GM19467 (cell line): ENCODE measurements at regions not wholly inside any gene's neighbourhood (a gene's known extent, or its start where the extent isn't known, plus 50 kb on each side); places are given as distances from the start of the nearest gene placed in this dataset.

Experiments
- ATAC-seq: cut with Tn5 transposase; IDR thresholded peaks from one replicate; pipeline ENCODE4 v1.9.1; 2021; ENCODE audit warnings: mild to moderate bottlenecking, moderate library complexity; ENCODE audit not compliant: unreplicated experiment

GRCh38 chr4:101596781-101597552 lies 193.6 kb upstream of the BANK1 start:
- no peak for ATAC-seq

DNA sequence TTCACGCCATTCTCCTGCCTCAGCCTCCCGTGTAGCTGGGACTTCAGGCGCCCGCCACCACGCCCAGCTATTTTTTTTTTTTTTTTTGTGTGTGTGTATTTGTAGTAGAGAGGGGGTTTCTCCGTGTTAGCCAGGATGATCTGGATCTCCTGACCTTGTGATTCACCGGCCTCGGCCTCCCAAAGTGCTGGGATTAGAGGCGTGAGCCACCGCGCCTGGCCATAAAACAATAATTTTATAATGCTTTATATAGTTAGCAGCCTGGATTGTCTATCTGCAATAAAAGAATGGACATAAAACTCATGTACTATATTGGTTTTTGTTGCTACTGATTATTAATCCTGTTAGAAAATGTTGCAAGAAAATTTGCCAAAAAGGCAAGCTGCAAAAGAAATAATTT lies 195.9 kb upstream of the BANK1 start:
- no peak for ATAC-seq

DNA sequence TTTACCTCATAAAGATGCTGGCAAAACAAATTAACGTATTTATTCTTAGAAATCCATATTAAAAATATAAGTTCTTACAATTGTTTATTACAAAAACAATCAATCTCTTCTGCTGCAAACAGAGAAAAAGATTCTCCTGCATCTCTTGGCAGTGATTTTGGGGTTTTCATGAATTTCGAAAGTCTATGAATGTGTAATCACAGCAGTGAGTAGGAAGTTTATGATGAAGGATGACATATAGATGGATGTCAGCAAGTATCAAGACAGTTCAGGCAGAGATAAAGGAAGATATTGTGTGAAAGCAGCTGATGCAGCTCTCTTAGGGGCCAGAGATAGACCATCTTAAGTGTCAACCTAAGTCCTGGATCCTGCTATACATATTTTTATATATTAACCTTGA lies 196.9 kb upstream of the BANK1 start:
- ATAC-seq: no peak

- no peak for ATAC-seq
Measured at GRCh38 chr4:101584306-101584705, 206.2 kb upstream of the BANK1 start.

- no peak for ATAC-seq
Measured at GRCh38 chr4:101563126-101563525, 215.8 kb upstream of the PPP3CA start.

DNA sequence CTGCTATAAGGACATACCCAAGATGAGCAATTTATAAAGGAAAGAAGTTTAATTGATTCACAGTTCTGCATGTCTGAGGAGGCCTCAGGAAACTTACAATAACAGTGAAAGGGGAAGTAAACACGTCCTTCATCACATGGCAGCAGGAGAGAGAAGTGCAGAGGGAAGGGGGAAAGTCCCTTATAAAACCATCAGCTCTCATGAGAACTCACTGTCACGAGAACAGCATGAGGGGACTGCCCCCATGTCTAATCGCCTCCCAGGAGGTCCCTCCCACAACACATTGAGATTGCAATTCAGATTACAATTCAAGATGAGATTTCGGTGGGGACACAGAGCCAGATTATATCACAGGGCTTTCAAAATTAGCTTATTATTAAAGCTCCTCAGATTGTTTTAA lies 209.5 kb upstream of the PPP3CA start:
- no peak for ATAC-seq

- no peak for ATAC-seq
Measured at GRCh38 chr4:101555341-101555880, 208.1 kb upstream of the PPP3CA start.

GRCh38 chr4:101540336-101540735 lies 193.0 kb upstream of the PPP3CA start:
- no peak for ATAC-seq

DNA sequence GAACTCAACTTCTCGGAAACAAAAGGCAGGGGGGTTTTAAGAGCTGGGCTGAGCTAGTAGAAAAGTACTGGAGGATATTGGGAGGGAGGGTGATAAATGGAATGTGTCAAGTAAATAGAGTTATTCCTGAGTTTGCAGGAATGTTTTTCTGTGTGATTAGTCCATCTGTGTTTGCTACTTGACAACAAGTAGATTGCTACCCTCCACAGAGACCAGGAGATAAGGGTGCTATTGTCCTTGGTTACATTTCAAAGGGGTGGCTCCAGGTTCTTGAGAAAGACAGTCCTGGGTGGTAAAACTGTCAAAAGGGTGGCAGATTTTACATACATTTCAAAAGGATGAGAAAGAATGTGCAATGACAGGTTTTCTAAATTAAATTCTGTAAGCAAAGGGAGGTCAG lies 181.2 kb upstream of the PPP3CA start:
- no peak for ATAC-seq

- ATAC-seq: peak; percentile 86
Measured at GRCh38 chr4:101527188-101527587, 179.9 kb upstream of the PPP3CA start.

DNA sequence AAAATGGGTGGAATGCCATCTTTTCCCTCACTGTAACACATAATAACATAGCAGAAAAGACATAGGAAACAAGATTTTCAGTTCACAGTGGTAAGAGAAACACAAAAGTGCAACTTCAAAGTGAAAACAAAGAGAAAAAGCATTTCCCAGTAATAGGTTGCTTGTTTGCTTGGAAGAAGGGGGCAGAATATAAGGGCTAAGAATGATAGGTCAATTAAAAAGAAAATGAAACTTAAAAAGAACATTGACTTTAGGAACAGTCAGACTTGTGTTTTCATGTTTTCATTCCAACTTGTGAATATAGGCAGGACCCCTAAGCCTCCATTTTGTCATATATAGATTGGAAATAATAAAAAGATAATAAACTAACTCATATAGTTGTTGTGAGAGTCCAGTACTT lies 168.2 kb upstream of the PPP3CA start:
- ATAC-seq: no peak

DNA sequence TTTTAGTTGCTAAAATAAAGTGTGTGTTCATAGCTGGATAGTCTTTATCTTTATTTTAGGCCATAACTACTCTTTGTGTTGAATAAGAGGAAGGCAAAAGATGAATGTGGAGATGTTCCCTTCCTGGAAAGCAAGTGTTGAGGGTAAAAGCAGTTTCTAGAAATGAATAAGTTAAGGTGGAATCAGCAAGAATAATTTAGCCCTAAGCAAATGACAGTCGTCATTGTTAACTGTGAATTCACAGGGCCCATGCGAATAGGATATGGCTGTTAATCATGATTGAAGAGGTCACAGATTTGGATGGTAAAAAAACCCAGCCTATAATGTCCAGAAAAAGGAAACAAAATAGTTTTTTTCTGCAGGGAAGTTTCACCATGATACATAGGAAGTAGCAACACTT lies 167.8 kb upstream of the PPP3CA start:
- ATAC-seq: no peak

DNA sequence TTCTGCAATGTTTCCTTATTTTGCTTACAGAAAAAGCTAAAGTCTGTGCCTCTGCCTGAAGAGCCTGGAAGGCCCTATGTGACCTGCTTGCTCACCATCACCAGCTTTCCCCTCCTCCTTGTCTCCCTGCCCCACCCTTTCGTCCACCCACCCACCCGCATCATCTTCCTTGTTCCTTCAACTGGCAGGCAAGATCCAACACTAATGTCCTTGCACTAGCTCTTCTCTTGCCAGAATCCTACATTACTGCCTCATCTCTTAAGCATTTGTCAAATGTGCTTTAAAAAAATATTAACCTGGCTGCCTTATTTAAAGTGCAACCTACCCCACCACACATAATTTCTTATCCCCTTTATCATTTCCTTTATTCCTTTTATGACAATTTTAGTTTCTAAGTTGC lies 165.1 kb upstream of the PPP3CA start:
- no peak for ATAC-seq

DNA sequence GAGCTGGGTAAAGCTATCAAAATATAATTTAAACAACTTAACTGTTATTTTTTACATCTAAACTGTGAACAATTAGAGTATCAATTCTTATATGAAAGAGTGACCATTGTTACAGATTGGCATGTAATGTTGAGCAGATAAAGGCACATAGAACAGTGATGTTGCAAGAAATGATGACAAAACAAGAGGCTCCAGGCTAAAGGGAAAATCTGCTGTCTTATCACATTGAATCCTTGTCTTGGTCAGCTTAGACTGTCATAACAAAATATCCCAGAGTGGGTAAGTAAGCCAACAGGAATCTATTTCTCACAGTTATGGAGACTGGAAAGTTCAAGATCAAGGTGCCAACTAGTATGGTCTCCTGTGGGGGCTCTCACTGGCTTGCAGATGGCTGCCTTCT lies 154.1 kb upstream of the PPP3CA start:
- no peak for ATAC-seq

- ATAC-seq: no peak
Measured at GRCh38 chr4:101500742-101501141, 153.4 kb upstream of the PPP3CA start.

GRCh38 chr4:101475246-101475645 lies 127.9 kb upstream of the PPP3CA start:
- ATAC-seq: no peak

- ATAC-seq: no peak
Measured at GRCh38 chr4:101471201-101471600, 123.9 kb upstream of the PPP3CA start.

- ATAC-seq: no peak
Measured at GRCh38 chr4:101464596-101464995, 117.3 kb upstream of the PPP3CA start.

DNA sequence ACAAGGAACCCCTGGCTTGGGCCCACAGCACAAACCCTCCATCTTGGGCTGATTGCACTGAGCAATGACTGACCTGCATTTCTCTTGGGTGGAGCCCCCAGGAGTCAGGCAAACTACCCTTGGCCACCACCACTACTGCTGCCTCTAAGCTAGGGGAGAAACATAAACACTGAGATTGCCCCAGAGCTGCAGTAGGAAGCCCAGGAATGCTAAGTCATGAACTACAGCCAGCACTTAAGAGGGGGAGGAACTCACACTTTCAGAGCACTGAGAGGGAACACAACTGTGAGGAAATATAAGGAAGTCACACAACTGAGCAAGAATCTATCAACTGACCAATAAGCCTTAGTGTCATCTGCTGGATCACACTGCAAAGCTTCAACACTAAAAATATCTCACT lies 111.6 kb upstream of the PPP3CA start:
- ATAC-seq: no peak

- no peak for ATAC-seq
Measured at GRCh38 chr4:101458473-101458872, 111.1 kb upstream of the PPP3CA start.

DNA sequence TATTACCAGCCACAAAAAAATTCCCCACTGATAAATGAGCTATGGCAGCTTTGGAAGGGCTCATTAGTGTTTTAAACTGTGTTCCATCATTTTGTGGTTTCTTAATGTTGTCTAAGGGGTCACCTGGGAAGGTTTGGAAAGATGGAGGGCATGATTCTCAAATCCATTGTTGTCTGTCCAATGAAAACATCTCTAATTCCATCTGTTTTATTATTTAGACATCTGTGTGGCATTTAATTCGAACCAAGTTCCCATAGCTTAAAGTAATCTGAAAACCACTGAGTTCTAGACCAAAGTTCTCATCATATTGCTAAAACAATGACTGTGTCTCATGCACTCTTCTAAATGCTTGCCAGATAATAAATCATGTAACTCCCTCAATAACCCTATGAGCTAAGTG lies 103.8 kb upstream of the PPP3CA start:
- no peak for ATAC-seq

GRCh38 chr4:101441446-101441845 lies 94.1 kb upstream of the PPP3CA start:
- no peak for ATAC-seq

DNA sequence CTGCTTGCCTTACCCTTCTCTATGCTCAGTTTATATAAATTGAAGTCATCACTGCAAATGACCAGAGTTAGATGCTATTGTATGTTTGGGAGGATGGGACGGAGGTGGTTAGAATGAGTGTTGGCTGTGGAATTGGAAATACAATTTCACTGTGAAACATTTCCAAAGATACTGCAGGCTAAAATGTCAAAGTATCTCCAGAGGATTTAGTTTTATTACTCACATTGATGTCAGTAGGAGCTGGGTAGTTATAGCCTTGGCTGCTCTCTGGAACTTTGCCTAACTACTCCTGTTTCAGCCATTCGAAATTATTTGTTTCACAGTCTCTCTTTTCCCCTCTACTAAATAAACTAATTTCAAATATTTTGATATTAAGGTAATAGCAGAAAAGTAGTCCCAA lies 92.6 kb upstream of the PPP3CA start:
- no peak for ATAC-seq
